CD4-positive, alpha-beta T cell treated with Interleukin-10 for 1 hour (primary cell): ENCODE measurements at regions not wholly inside any gene's neighbourhood (a gene's known extent, or its start where the extent isn't known, plus 50 kb on each side); places are given as distances from the start of the nearest gene placed in this dataset.
"Not testable (repeated sequence)": the region's sequence is repeated elsewhere in the genome, so short reads cannot be mapped to it uniquely, and the experiment has no call there.

Source experiments
- DNase-seq: peaks from one replicate; pipeline ENCODE4 v3.0.0-alpha.2; 2020

GRCh38 chr14:89743828-89744227 lies 210.7 kb downstream of the EFCAB11 start:
- no peak for DNase-seq

GRCh38 chr14:89740241-89740640 lies 214.3 kb downstream of the EFCAB11 start:
- DNase-seq, result no peak

- no peak for DNase-seq
Observed at GRCh38 chr14:89736881-89737280, 217.6 kb downstream of the EFCAB11 start.

GRCh38 chr14:89731396-89731933 lies 223.1 kb downstream of the EFCAB11 start:
- no peak for DNase-seq

- DNase-seq, result no peak
Observed at GRCh38 chr14:89730687-89731086, 223.8 kb downstream of the EFCAB11 start.

GRCh38 chr14:89728964-89729363 lies 225.6 kb downstream of the EFCAB11 start:
- no peak for DNase-seq

GRCh38 chr14:89726226-89726625 lies 228.3 kb downstream of the EFCAB11 start:
- not testable (repeated sequence) for DNase-seq

GRCh38 chr14:89724628-89724960 lies 229.9 kb downstream of the EFCAB11 start:
- peak; percentile 50 for DNase-seq

GRCh38 chr14:89723930-89724627 lies 230.5 kb downstream of the EFCAB11 start:
- no peak for DNase-seq

GRCh38 chr14:89721956-89722355 lies 232.6 kb downstream of the EFCAB11 start:
- DNase-seq, result peak; percentile 22

GRCh38 chr14:89720741-89721729 lies 233.5 kb downstream of the EFCAB11 start:
- peak; percentile 88 for DNase-seq

- DNase-seq, result peak; percentile 61
Observed at GRCh38 chr14:89720076-89720687, 234.3 kb downstream of the EFCAB11 start.

GRCh38 chr14:89719366-89720075 lies 235.0 kb downstream of the EFCAB11 start:
- DNase-seq, result peak; percentile 20

GRCh38 chr14:89708982-89709625 lies 245.4 kb downstream of the EFCAB11 start:
- no peak for DNase-seq

GRCh38 chr14:89707086-89707485 lies 247.4 kb downstream of the EFCAB11 start:
- no peak for DNase-seq

- DNase-seq, result no peak
Observed at GRCh38 chr14:89702876-89703200, 251.7 kb downstream of the EFCAB11 start.

GRCh38 chr14:89702073-89702875 lies 252.3 kb downstream of the EFCAB11 start:
- no peak for DNase-seq

- DNase-seq, result peak; percentile 89
Observed at GRCh38 chr14:89701211-89702043, 253.1 kb downstream of the EFCAB11 start.

GRCh38 chr14:89700801-89701200 lies 253.7 kb downstream of the EFCAB11 start:
- DNase-seq, result no peak

- no peak for DNase-seq
Observed at GRCh38 chr14:89699071-89699470, 255.5 kb downstream of the EFCAB11 start.
